Activated naive CD8-positive, alpha-beta T cell treated with anti-CD3 and anti-CD28 coated beads, Interleukin-2, amount 10 ng/mL, durations not matched to agents 7 days and 5 days (primary cell): ENCODE measurements at regions not wholly inside any gene's neighbourhood (a gene's known extent, or its start where the extent isn't known, plus 50 kb on each side); places are given as distances from the start of the nearest gene placed in this dataset.

Experiments
- ATAC-seq: fragments of 150-1000 bp; cut with Tn5 transposase; one replicate; pipeline ENCODE4 v1.10.0; 2021; ENCODE audit warnings: low read depth, moderate library complexity
- POLR2A ChIA-PET: fragments of 350-600 bp; sonication (Branson Sonifier 250); formaldehyde crosslinking; loops from one replicate; lab custom pipeline; 2021; ENCODE audit warnings: antibody characterized with exemption; lab: Charles Lee
- DNase-seq: peaks from one replicate; pipeline ENCODE4 v3.0.0; 2021
- H3K27ac Mint-ChIP-seq: one replicate; pipeline ENCODE4 v1.8.0; 2022; ENCODE audit warnings: mild to moderate bottlenecking, mixed read lengths
- H3K27me3 Mint-ChIP-seq: one replicate; pipeline ENCODE4 v1.8.0; 2022; ENCODE audit warnings: mild to moderate bottlenecking, moderate library complexity, mixed read lengths
- H3K36me3 Mint-ChIP-seq: one replicate; pipeline ENCODE4 v1.8.0; 2021; ENCODE audit warnings: mild to moderate bottlenecking, mixed read lengths
- H3K4me1 Mint-ChIP-seq: one replicate; pipeline ENCODE4 v1.8.0; 2021; ENCODE audit warnings: mixed read lengths
- H3K4me3 Mint-ChIP-seq: one replicate; pipeline ENCODE4 v1.8.0; 2022; ENCODE audit warnings: mild to moderate bottlenecking, moderate library complexity, mixed read lengths
- H3K9me3 Mint-ChIP-seq: one replicate; pipeline ENCODE4 v1.8.0; 2021; ENCODE audit warnings: mixed read lengths

GRCh38 chr5:158560170-158560569 is 539.5 kb downstream of the EBF1 start:
- Mint-ChIP-seq H3K9me3 (no peaks in the 10 kb centered on the region), H3K27ac (no peak overlapping the region), H3K4me3 (no peak overlapping the region), H3K4me1 (no peaks in the 10 kb centered on the region), H3K27me3 (no peaks in the 10 kb centered on the region), H3K36me3 (no peaks in the 10 kb centered on the region)
- DNase-seq (no peak), ATAC-seq (no peak)
- POLR2A ChIA-PET = no interaction called here

GRCh38 chr5:158559643-158560042 is 540.1 kb downstream of the EBF1 start:
- no peak overlapping the region for H3K4me3 Mint-ChIP-seq
- H3K9me3 Mint-ChIP-seq = no peaks in the 10 kb centered on the region
- H3K27ac Mint-ChIP-seq = no peak overlapping the region
- H3K36me3 Mint-ChIP-seq = no peaks in the 10 kb centered on the region
- H3K27me3 Mint-ChIP-seq = no peaks in the 10 kb centered on the region
- DNase-seq (no peak), ATAC-seq (no peak)
- POLR2A ChIA-PET = no interaction called here
- H3K4me1 Mint-ChIP-seq = no peaks in the 10 kb centered on the region

- H3K27ac Mint-ChIP-seq = no peak overlapping the region
- H3K4me3 Mint-ChIP-seq = no peak overlapping the region
- H3K27me3 Mint-ChIP-seq = no peaks in the 10 kb centered on the region
- H3K4me1 Mint-ChIP-seq = peaks cover 3% of the 10 kb centered on the region
- no peak for ATAC-seq
- no peak for DNase-seq
- no peaks in the 10 kb centered on the region for H3K36me3 Mint-ChIP-seq
- POLR2A ChIA-PET = no interaction called here
- H3K9me3 Mint-ChIP-seq = no peaks in the 10 kb centered on the region
These were observed 540.6 kb downstream of the EBF1 start for GRCh38 chr5:158559066-158559465.

GRCh38 chr5:158553962-158554336 is 545.8 kb downstream of the EBF1 start:
- Mint-ChIP-seq H3K27ac (no peak overlapping the region), H3K27me3 (no peaks in the 10 kb centered on the region), H3K4me1 (peaks cover 3% of the 10 kb centered on the region), H3K4me3 (no peak overlapping the region), H3K36me3 (no peaks in the 10 kb centered on the region), H3K9me3 (no peaks in the 10 kb centered on the region)
- POLR2A ChIA-PET = no interaction called here
- DNase-seq = no peak
- no peak for ATAC-seq

- POLR2A ChIA-PET = no interaction called here
- Mint-ChIP-seq H3K9me3 (no peaks in the 10 kb centered on the region), H3K27me3 (no peaks in the 10 kb centered on the region), H3K4me1 (peaks cover 3% of the 10 kb centered on the region), H3K36me3 (no peaks in the 10 kb centered on the region), H3K4me3 (no peak overlapping the region), H3K27ac (no peak overlapping the region)
- no peak for ATAC-seq
- no peak for DNase-seq
These were observed 546.3 kb downstream of the EBF1 start for GRCh38 chr5:158553195-158553961.

- Mint-ChIP-seq H3K27ac (no peak overlapping the region), H3K9me3 (peaks cover 5% of the 10 kb centered on the region), H3K36me3 (no peaks in the 10 kb centered on the region), H3K4me3 (no peak overlapping the region), H3K27me3 (no peaks in the 10 kb centered on the region), H3K4me1 (peaks cover 3% of the 10 kb centered on the region)
- DNase-seq (no peak), ATAC-seq (no peak)
- POLR2A ChIA-PET = no interaction called here
These were observed 547.5 kb downstream of the EBF1 start for GRCh38 chr5:158552241-158552640.

- H3K27ac Mint-ChIP-seq = no peak overlapping the region
- H3K27me3 Mint-ChIP-seq = no peaks in the 10 kb centered on the region
- DNase-seq = no peak
- H3K4me3 Mint-ChIP-seq = no peak overlapping the region
- H3K9me3 Mint-ChIP-seq = peaks cover 5% of the 10 kb centered on the region
- no peak for ATAC-seq
- POLR2A ChIA-PET = no interaction called here
- peaks cover under 1% of the 10 kb centered on the region for H3K4me1 Mint-ChIP-seq
- H3K36me3 Mint-ChIP-seq = no peaks in the 10 kb centered on the region
These were observed 550.4 kb downstream of the EBF1 start for GRCh38 chr5:158549311-158549710.

GRCh38 chr5:158546748-158547147 is 553.0 kb downstream of the EBF1 start:
- Mint-ChIP-seq H3K27me3 (no peaks in the 10 kb centered on the region), H3K9me3 (peaks cover 5% of the 10 kb centered on the region), H3K4me3 (no peak overlapping the region), H3K4me1 (no peaks in the 10 kb centered on the region), H3K27ac (no peak overlapping the region), H3K36me3 (no peaks in the 10 kb centered on the region)
- POLR2A ChIA-PET = no interaction called here
- DNase-seq (no peak), ATAC-seq (no peak)

GRCh38 chr5:158545949-158546530 is 553.7 kb downstream of the EBF1 start:
- Mint-ChIP-seq H3K4me1 (no peaks in the 10 kb centered on the region), H3K4me3 (no peak overlapping the region), H3K27ac (no peak overlapping the region), H3K36me3 (no peaks in the 10 kb centered on the region), H3K27me3 (no peaks in the 10 kb centered on the region), H3K9me3 (peaks cover 5% of the 10 kb centered on the region)
- POLR2A ChIA-PET = no interaction called here
- ATAC-seq = no peak
- DNase-seq = no peak

- Mint-ChIP-seq H3K4me1 (no peaks in the 10 kb centered on the region), H3K27ac (no peak overlapping the region), H3K36me3 (no peaks in the 10 kb centered on the region), H3K9me3 (peaks cover 7% of the 10 kb centered on the region), H3K4me3 (no peak overlapping the region), H3K27me3 (no peaks in the 10 kb centered on the region)
- POLR2A ChIA-PET = no interaction called here
- ATAC-seq (no peak), DNase-seq (no peak)
These were observed 555.1 kb downstream of the EBF1 start for GRCh38 chr5:158544388-158545339.

- H3K4me3 Mint-ChIP-seq = no peak overlapping the region
- H3K9me3 Mint-ChIP-seq = peaks cover 7% of the 10 kb centered on the region
- POLR2A ChIA-PET = no interaction called here
- DNase-seq (no peak), ATAC-seq (no peak)
- H3K27me3 Mint-ChIP-seq = no peaks in the 10 kb centered on the region
- no peak overlapping the region for H3K27ac Mint-ChIP-seq
- peaks cover under 1% of the 10 kb centered on the region for H3K4me1 Mint-ChIP-seq
- no peaks in the 10 kb centered on the region for H3K36me3 Mint-ChIP-seq
These were observed 556.0 kb downstream of the EBF1 start for GRCh38 chr5:158543539-158544387.

- Mint-ChIP-seq H3K36me3 (no peaks in the 10 kb centered on the region), H3K4me3 (no peak overlapping the region), H3K27me3 (peaks cover 2% of the 10 kb centered on the region), H3K27ac (no peak overlapping the region), H3K4me1 (peaks cover 6% of the 10 kb centered on the region), H3K9me3 (peaks cover 1% of the 10 kb centered on the region)
- POLR2A ChIA-PET = no interaction called here
- ATAC-seq = no peak
- no peak for DNase-seq
These were observed 558.0 kb downstream of the EBF1 start for GRCh38 chr5:158541536-158542297.
